HL-60 (cell line): ENCODE measurements at regions not wholly inside any gene's neighbourhood (a gene's known extent, or its start where the extent isn't known, plus 50 kb on each side); places are given as distances from the start of the nearest gene placed in this dataset.
A peak's percentile ranks its signal among the peaks of the same experiment; 100 is the strongest.

Experiments used
- DNase-seq, 2 experiments: peaks; one replicate each; pipeline ENCODE4 v3.0.0-alpha.2; 2010 to 2020; ENCODE audit warnings: low read depth in 1 of 2, low spot score in 1 of 2
- H3K27ac ChIP-seq: fragments of 250-450 bp; sonication (Bioruptor Pico); replicated peaks from 2 replicates; pipeline ENCODE4 v1.5.1; 2020; ENCODE audit warnings: mild to moderate bottlenecking, moderate library complexity
- H3K27me3 ChIP-seq: fragments of 250-450 bp; sonication (Bioruptor Pico); 2 replicates; pipeline ENCODE4 v1.5.1; 2021; ENCODE audit warnings: mild to moderate bottlenecking, moderate library complexity; ENCODE audit not compliant: insufficient read depth, poor library complexity, severe bottlenecking
- H3K4me3 ChIP-seq: replicated peaks from 2 replicates; pipeline ENCODE4 v1.5.1; 2011; ENCODE audit warnings: mild to moderate bottlenecking, control low read depth, low read length; ENCODE audit not compliant: insufficient read depth
- GABPA ChIP-seq: IDR thresholded peaks from 2 replicates; pipeline ENCODE4 v1.6.1; 2012; ENCODE audit warnings: low read depth
- POLR2AphosphoS5 ChIP-seq: IDR thresholded peaks from 2 replicates; pipeline ENCODE4 v1.6.1; 2012; ENCODE audit warnings: low read depth
- SPI1 ChIP-seq: IDR thresholded peaks from 2 replicates; pipeline ENCODE4 v1.6.1; 2012; ENCODE audit warnings: low read depth, mild to moderate bottlenecking, borderline replicate concordance
- TF ChIP-seq, protein P1 (sequence below): IDR thresholded peaks from 2 replicates; pipeline ENCODE4 v1.6.1; 2012; ENCODE audit warnings: low read depth; ENCODE audit not compliant: insufficient replicate concordance
- TF ChIP-seq, protein P2 (sequence below): IDR thresholded peaks from one replicate; pipeline ENCODE4 v1.5.1; 2011; ENCODE audit warnings: low read length, control low read depth, inconsistent platforms; ENCODE audit not compliant: insufficient read depth

DNA sequence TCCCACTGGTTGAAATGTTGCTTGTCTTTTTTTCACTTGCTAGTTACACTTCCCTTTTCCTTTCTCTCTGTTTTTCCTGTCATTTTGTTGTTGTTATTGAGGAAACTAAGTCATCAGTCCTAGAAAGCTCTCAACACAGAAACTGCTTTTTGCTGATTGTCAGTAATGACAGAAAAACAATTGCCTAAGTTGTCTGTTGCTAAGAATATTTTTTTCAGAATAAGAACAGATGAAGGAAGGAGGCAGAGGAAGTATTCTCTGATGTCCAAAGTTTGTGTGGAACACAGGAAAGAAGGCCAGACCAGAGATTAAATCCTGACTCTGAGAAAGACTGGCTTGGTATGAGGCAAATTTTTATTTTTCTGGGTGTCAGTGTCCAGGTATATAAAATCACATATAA is 163.3 kb downstream of the CASP12 start:
- H3K4me3 ChIP-seq: no peak overlapping the region
- H3K27me3 ChIP-seq: no peaks in the 10 kb centered on the region
- no peak overlapping the region for H3K27ac ChIP-seq
- TF ChIP-seq POLR2AphosphoS5 (no peak), SPI1 (peak; percentile 34; the same call in 1 of the 2 replicates)
- no peak for DNase-seq

DNA sequence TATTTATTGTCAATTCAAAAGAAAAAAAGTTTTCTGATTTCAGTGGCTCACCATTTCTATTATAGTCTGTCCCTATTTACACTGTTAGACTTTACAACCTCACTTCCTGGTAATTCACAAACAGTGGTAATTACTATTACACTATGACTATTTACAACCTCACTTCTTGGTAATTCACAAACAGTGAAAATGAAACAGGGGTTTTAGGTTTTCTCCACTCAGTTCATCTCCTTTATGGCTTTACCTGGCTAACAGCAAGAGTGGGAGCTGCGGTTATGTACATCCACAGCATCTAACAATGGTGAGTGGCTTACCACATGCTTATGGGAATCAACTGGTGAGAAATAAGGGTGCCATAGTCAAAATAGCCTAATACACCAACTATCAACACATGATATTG is 166.4 kb downstream of the CASP12 start:
- no peaks in the 10 kb centered on the region for H3K27me3 ChIP-seq
- DNase-seq: no peak
- no peak overlapping the region for H3K27ac ChIP-seq
- no peak for TF ChIP-seq SPI1
- TF ChIP-seq, protein P1, sequence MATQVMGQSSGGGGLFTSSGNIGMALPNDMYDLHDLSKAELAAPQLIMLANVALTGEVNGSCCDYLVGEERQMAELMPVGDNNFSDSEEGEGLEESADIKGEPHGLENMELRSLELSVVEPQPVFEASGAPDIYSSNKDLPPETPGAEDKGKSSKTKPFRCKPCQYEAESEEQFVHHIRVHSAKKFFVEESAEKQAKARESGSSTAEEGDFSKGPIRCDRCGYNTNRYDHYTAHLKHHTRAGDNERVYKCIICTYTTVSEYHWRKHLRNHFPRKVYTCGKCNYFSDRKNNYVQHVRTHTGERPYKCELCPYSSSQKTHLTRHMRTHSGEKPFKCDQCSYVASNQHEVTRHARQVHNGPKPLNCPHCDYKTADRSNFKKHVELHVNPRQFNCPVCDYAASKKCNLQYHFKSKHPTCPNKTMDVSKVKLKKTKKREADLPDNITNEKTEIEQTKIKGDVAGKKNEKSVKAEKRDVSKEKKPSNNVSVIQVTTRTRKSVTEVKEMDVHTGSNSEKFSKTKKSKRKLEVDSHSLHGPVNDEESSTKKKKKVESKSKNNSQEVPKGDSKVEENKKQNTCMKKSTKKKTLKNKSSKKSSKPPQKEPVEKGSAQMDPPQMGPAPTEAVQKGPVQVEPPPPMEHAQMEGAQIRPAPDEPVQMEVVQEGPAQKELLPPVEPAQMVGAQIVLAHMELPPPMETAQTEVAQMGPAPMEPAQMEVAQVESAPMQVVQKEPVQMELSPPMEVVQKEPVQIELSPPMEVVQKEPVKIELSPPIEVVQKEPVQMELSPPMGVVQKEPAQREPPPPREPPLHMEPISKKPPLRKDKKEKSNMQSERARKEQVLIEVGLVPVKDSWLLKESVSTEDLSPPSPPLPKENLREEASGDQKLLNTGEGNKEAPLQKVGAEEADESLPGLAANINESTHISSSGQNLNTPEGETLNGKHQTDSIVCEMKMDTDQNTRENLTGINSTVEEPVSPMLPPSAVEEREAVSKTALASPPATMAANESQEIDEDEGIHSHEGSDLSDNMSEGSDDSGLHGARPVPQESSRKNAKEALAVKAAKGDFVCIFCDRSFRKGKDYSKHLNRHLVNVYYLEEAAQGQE: no peak
- no peak for TF ChIP-seq POLR2AphosphoS5
- TF ChIP-seq GABPA: no peak
- TF ChIP-seq, protein P2, sequence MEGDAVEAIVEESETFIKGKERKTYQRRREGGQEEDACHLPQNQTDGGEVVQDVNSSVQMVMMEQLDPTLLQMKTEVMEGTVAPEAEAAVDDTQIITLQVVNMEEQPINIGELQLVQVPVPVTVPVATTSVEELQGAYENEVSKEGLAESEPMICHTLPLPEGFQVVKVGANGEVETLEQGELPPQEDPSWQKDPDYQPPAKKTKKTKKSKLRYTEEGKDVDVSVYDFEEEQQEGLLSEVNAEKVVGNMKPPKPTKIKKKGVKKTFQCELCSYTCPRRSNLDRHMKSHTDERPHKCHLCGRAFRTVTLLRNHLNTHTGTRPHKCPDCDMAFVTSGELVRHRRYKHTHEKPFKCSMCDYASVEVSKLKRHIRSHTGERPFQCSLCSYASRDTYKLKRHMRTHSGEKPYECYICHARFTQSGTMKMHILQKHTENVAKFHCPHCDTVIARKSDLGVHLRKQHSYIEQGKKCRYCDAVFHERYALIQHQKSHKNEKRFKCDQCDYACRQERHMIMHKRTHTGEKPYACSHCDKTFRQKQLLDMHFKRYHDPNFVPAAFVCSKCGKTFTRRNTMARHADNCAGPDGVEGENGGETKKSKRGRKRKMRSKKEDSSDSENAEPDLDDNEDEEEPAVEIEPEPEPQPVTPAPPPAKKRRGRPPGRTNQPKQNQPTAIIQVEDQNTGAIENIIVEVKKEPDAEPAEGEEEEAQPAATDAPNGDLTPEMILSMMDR: no peak
- no peak overlapping the region for H3K4me3 ChIP-seq

DNA sequence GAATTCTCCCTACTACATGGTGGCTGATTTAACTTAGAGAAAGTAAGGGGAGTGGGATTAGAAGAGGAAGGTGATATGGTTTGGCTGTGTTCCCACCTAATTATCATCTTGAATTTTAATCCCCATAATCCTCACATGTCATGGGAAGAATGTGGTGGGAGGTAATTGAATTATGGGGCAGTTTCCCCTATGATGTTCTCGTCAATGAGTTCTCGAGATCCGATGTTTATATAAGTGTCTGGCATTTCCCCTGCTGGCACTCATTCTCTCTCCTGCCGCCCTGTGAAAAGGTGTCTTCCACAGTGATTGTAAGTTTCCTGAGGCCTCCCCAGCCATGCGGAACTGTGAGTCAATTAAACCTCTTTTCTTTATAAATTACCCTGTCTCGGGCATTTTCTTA is 169.3 kb downstream of the CASP12 start:
- no peak overlapping the region for H3K4me3 ChIP-seq
- H3K27ac ChIP-seq: no peak overlapping the region
- no peaks in the 10 kb centered on the region for H3K27me3 ChIP-seq
- no peak for DNase-seq
- TF ChIP-seq SPI1 (no peak), GABPA (no peak), POLR2AphosphoS5 (no peak)
- TF ChIP-seq, protein P1: no peak
- TF ChIP-seq, protein P2: no peak

DNA sequence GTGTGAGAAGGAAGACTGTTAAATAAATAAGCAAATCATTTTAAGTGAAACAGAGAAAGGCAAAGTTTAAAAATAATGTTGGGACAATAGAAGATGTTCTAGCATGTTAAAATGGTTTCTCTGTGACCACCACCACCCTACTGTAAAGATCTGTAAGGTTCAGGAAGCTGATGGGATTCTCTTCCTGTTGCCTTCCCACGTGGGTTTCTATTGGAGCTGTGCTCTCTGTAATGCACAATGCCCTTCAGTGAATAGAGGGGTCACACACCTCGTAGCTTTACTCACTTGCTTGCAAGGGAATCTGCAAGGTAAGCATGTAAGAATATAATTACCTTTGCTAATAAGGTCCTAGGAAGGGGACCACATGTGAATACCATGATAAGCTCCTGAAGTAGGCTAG is 170.5 kb downstream of the CASP12 start:
- TF ChIP-seq POLR2AphosphoS5 (no peak), GABPA (no peak), SPI1 (no peak)
- TF ChIP-seq, protein P1: no peak
- TF ChIP-seq, protein P2: no peak
- H3K4me3 ChIP-seq: no peak overlapping the region
- no peak for DNase-seq
- no peak overlapping the region for H3K27ac ChIP-seq
- no peaks in the 10 kb centered on the region for H3K27me3 ChIP-seq
